VCaP (cell line): ENCODE measurements at regions not wholly inside any gene's neighbourhood (a gene's known extent, or its start where the extent isn't known, plus 50 kb on each side); places are given as distances from the start of the nearest gene placed in this dataset.

Experiments used
- H3K27ac ChIP-seq: fragments of 450-650 bp; 2 replicates; pipeline ENCODE4 v1.5.1; 2017
- CTCF ChIP-seq: fragments of 450-650 bp; conservative IDR thresholded peaks from 2 replicates; pipeline ENCODE4 v1.5.1; 2017; ENCODE audit warnings: mild to moderate bottlenecking, moderate library complexity

- no peak overlapping the region for H3K27ac ChIP-seq
- no peak for TF ChIP-seq CTCF
Measured at GRCh38 chrX:6448003-6448402, 86.9 kb downstream of the VCX3A start.

GRCh38 chrX:6446582-6446981, 88.3 kb downstream of the VCX3A start:
- no peak for TF ChIP-seq CTCF
- no peak overlapping the region for H3K27ac ChIP-seq

- no peak for TF ChIP-seq CTCF
- H3K27ac ChIP-seq = no peak overlapping the region
Measured at GRCh38 chrX:6440648-6441047, 94.3 kb downstream of the VCX3A start.

- no peak overlapping the region for H3K27ac ChIP-seq
Measured at GRCh38 chrX:6432226-6432625, 102.7 kb downstream of the VCX3A start.

GRCh38 chrX:6407542-6407941, 127.4 kb downstream of the VCX3A start:
- H3K27ac ChIP-seq = no peak overlapping the region
- no peak for TF ChIP-seq CTCF

More at GRCh38 chrX:6432226-6432625, 102.7 kb downstream of the VCX3A start:
- no peak for TF ChIP-seq CTCF

- no peak for TF ChIP-seq CTCF
- H3K27ac ChIP-seq = no peak overlapping the region
Measured at GRCh38 chrX:6386837-6387236, 148.1 kb downstream of the VCX3A start.

- TF ChIP-seq CTCF = no peak
- no peak overlapping the region for H3K27ac ChIP-seq
Measured at GRCh38 chrX:6384921-6385320, 150.0 kb downstream of the VCX3A start.

GRCh38 chrX:6384371-6384770, 150.5 kb downstream of the VCX3A start:
- TF ChIP-seq CTCF = no peak
- no peak overlapping the region for H3K27ac ChIP-seq
